ENCODE measurements at regions not wholly inside any gene's neighbourhood (a gene's known extent, or its start where the extent isn't known, plus 50 kb on each side); places are given as distances from the start of the nearest gene placed in this dataset.

- no peak for TF ChIP-seq CTCF (IDR thresholded peaks at IDR 0.05; ENCODE audit: low read depth, low read length)
- no peak for DNase-seq (ENCODE audit: extremely low read depth, low read depth)
Measured at GRCh38 chr4:170256807-170257206, 167.1 kb upstream of the AADAT start.

- no peak for TF ChIP-seq CTCF (IDR thresholded peaks at IDR 0.05; ENCODE audit: low read depth, low read length)
Measured at GRCh38 chr4:170248576-170248975, 158.8 kb upstream of the AADAT start.

GRCh38 chr4:170248029-170248428 is 158.3 kb upstream of the AADAT start:
- no peak for TF ChIP-seq CTCF (IDR thresholded peaks at IDR 0.05; ENCODE audit: low read depth, low read length)

More at GRCh38 chr4:170248576-170248975, 158.8 kb upstream of the AADAT start:
- no peak for DNase-seq (ENCODE audit: extremely low read depth, low read depth)

GRCh38 chr4:170247596-170247995 is 157.8 kb upstream of the AADAT start:
- TF ChIP-seq CTCF (IDR thresholded peaks at IDR 0.05; ENCODE audit: low read depth, low read length): no peak
- no peak for DNase-seq (ENCODE audit: extremely low read depth, low read depth)

More at GRCh38 chr4:170248029-170248428, 158.3 kb upstream of the AADAT start:
- DNase-seq (ENCODE audit: extremely low read depth, low read depth): no peak

- TF ChIP-seq CTCF (IDR thresholded peaks at IDR 0.05; ENCODE audit: low read depth, low read length): no peak
- no peak for DNase-seq (ENCODE audit: extremely low read depth, low read depth)
Measured at GRCh38 chr4:170243662-170244288, 154.0 kb upstream of the AADAT start.

GRCh38 chr4:170242471-170242870 is 152.7 kb upstream of the AADAT start:
- TF ChIP-seq CTCF (IDR thresholded peaks at IDR 0.05; ENCODE audit: low read depth, low read length): no peak

GRCh38 chr4:170234800-170235199 is 145.0 kb upstream of the AADAT start:
- DNase-seq (ENCODE audit: extremely low read depth, low read depth): no peak
- no peak for TF ChIP-seq CTCF (IDR thresholded peaks at IDR 0.05; ENCODE audit: low read depth, low read length)

More at GRCh38 chr4:170242471-170242870, 152.7 kb upstream of the AADAT start:
- DNase-seq (ENCODE audit: extremely low read depth, low read depth): no peak

Data from AG09319 (cell line).